ENCODE measurements at regions not wholly inside any gene's neighbourhood (a gene's known extent, or its start where the extent isn't known, plus 50 kb on each side); places are given as distances from the start of the nearest gene placed in this dataset.
"Not testable (repeated sequence)": the region's sequence is repeated elsewhere in the genome, so short reads cannot be mapped to it uniquely, and the experiment has no call there.

- no peak for DNase-seq
Observed at GRCh38 chr13:53101883-53102282, 73.3 kb downstream of the OLFM4 start.

- DNase-seq: no peak
Observed at GRCh38 chr13:53104136-53104535, 75.5 kb downstream of the OLFM4 start.

- DNase-seq: no peak
Observed at GRCh38 chr13:53105477-53105876, 76.9 kb downstream of the OLFM4 start.

GRCh38 chr13:53105890-53106289 lies 77.3 kb downstream of the OLFM4 start:
- DNase-seq: no peak

- DNase-seq: no peak
Observed at GRCh38 chr13:53110181-53110580, 81.6 kb downstream of the OLFM4 start.

GRCh38 chr13:53110614-53111013 lies 82.0 kb downstream of the OLFM4 start:
- no peak for DNase-seq

GRCh38 chr13:53112522-53112921 lies 83.9 kb downstream of the OLFM4 start:
- peak; percentile 19 for DNase-seq

GRCh38 chr13:53117048-53117447 lies 88.4 kb downstream of the OLFM4 start:
- not testable (repeated sequence) for DNase-seq

- no peak for DNase-seq
Observed at GRCh38 chr13:53121131-53121773, 92.6 kb downstream of the OLFM4 start.

GRCh38 chr13:53121919-53122318 lies 93.3 kb downstream of the OLFM4 start:
- DNase-seq: no peak

- no peak for DNase-seq
Observed at GRCh38 chr13:53123536-53123935, 94.9 kb downstream of the OLFM4 start.

GRCh38 chr13:53124623-53125022 lies 96.0 kb downstream of the OLFM4 start:
- DNase-seq: no peak

- no peak for DNase-seq
Observed at GRCh38 chr13:53126841-53127245, 98.2 kb downstream of the OLFM4 start.

GRCh38 chr13:53127373-53127772 lies 98.8 kb downstream of the OLFM4 start:
- DNase-seq: no peak

GRCh38 chr13:53129864-53130393 lies 101.3 kb downstream of the OLFM4 start:
- no peak for DNase-seq

GRCh38 chr13:53131361-53131760 lies 102.7 kb downstream of the OLFM4 start:
- DNase-seq: no peak

- DNase-seq: no peak
Observed at GRCh38 chr13:53135301-53135700, 106.7 kb downstream of the OLFM4 start.

- DNase-seq: no peak
Observed at GRCh38 chr13:53136554-53137215, 108.1 kb downstream of the OLFM4 start.

GRCh38 chr13:53137779-53138178 lies 109.2 kb downstream of the OLFM4 start:
- DNase-seq: no peak

GRCh38 chr13:53138376-53139036 lies 109.9 kb downstream of the OLFM4 start:
- no peak for DNase-seq

GRCh38 chr13:53141336-53141735 lies 112.7 kb downstream of the OLFM4 start:
- no peak for DNase-seq

- no peak for DNase-seq
Observed at GRCh38 chr13:53142306-53142705, 113.7 kb downstream of the OLFM4 start.

GRCh38 chr13:53143757-53144339 lies 115.2 kb downstream of the OLFM4 start:
- DNase-seq: peak; percentile 6

- DNase-seq: no peak
Observed at GRCh38 chr13:53144826-53145225, 116.2 kb downstream of the OLFM4 start.

Data from NCI-H1436 treated with DMSO at 0.1 percent for 48 hours (cell line).